IPS DF 4.7 (cell line): ENCODE measurements at regions not wholly inside any gene's neighbourhood (a gene's known extent, or its start where the extent isn't known, plus 50 kb on each side); places are given as distances from the start of the nearest gene placed in this dataset.

Experiments used
- DNase-seq: peaks from one replicate; pipeline ENCODE4 v3.0.0-alpha.2; 2013; ENCODE audit warnings: low spot score; ENCODE audit errors: extremely low read depth

- DNase-seq, result no peak
Measured at GRCh38 chr3:176734146-176734545, 463.1 kb downstream of the TBL1XR1 start.

GRCh38 chr3:176724394-176724759, 472.9 kb downstream of the TBL1XR1 start:
- no peak for DNase-seq

- no peak for DNase-seq
Measured at GRCh38 chr3:176723758-176724393, 473.4 kb downstream of the TBL1XR1 start.

GRCh38 chr3:176714034-176714433, 483.2 kb downstream of the TBL1XR1 start:
- no peak for DNase-seq

- no peak for DNase-seq
Measured at GRCh38 chr3:176712191-176712590, 485.1 kb downstream of the TBL1XR1 start.

- no peak for DNase-seq
Measured at GRCh38 chr3:176699288-176699687, 498.0 kb downstream of the TBL1XR1 start.

DNA sequence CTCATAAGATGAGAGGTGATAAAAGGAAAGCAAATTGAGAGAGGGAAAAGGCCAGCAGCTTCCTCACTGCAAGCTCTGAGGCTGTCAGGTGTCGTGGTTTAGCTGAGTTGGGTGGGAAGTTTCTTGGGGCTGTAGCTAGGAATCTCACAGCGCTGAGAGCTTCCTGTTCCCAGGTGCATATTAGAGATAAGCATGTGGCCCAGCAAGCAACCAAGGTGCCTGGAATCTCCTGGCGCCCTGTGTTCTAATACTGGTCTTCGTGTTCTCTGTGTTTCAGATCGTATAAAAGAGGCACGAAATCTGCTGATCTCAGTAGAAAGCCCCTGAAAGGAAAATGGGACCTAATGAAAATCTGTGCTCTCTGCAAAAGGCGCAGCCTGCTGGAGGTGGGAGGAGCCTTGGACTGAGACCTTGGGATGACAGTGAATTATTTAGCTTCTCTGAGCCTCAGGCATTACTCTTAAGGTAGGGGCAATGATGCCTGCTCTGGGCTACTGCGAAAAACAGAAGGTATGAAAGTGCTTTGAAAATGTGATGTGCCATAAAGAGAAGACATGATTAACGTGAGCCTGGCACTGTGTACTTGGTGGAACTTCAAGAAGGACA, 499.9 kb downstream of the TBL1XR1 start:
- no peak for DNase-seq

GRCh38 chr3:176696816-176697215, 500.5 kb downstream of the TBL1XR1 start:
- DNase-seq, result no peak

GRCh38 chr3:176692966-176693785, 504.1 kb downstream of the TBL1XR1 start:
- DNase-seq, result no peak

- DNase-seq, result no peak
Measured at GRCh38 chr3:176692199-176692965, 504.9 kb downstream of the TBL1XR1 start.

GRCh38 chr3:176690083-176690869, 507.0 kb downstream of the TBL1XR1 start:
- DNase-seq, result no peak

GRCh38 chr3:176687754-176688153, 509.5 kb downstream of the TBL1XR1 start:
- DNase-seq, result no peak

DNA sequence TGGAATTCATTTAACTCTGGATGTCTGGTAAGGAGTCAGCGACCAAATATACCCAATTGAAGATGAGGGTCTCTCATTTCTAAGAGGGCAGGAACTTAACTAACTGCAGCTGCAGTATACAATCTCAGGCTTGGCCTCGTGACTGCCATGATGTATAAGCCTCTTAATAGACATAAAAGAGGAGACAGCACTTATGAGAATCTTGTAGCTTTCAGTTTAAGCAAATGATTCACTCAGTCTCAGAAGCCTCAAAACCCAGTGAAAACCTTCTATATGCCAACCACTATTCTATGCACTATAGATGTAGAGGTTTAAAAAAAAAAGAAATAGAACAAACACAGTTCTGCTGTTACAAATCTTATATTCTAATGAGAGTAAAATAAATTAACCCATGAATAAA, 513.9 kb downstream of the TBL1XR1 start:
- no peak for DNase-seq

- no peak for DNase-seq
Measured at GRCh38 chr3:176663837-176664831, 533.1 kb downstream of the TBL1XR1 start.

DNA sequence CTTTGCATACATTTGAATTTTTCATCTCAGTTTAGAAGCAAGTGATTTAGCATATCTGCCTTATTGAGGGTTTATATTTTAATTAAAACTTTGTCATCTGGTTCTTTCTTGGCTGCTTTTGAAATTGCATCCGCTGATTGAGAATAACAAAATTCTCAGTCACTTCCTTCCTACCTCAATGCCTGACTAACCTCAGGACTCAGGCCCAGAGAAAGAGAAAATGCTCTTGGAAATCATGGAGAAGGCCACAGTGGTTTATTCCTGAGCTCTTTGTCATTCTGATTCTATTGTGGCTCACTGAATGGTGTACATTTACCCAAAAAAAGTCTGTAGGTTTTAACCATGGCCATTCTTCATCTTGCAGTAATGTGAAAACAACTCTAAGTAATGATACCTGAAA, 533.9 kb downstream of the TBL1XR1 start:
- no peak for DNase-seq

GRCh38 chr3:176661432-176661964, 535.8 kb downstream of the TBL1XR1 start:
- no peak for DNase-seq

DNA sequence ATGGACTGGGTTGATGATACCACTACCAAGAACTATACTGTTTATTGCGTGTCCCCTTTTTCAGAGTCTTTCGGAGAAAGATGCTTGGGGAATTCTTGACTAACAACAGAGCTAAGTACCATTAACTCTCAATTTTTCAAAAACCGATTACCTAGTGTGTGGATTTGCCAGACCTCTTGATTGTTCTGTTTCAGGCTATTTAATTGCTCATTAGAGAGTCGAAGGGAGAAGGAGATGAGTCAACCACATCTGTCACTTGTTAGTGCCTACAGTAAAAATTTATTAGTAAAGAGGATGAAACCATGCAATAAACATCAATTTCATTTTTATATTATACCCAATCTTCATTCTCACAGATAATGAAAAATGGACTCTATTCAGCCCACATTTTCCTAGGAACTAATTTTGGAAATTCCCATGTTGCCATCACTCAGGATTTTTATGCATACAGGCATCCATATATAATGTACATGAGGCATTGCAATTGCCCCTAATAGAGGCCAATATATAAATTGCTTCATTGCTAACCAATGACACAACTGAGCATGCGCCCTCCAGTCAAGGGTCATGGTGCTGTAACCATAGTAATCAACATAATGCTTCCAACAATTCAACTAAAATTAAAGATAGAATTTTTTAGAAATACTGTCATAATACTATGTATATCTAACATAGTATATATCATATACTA, 541.7 kb downstream of the TBL1XR1 start:
- no peak for DNase-seq

GRCh38 chr3:176651622-176652021, 545.7 kb downstream of the TBL1XR1 start:
- no peak for DNase-seq

DNA sequence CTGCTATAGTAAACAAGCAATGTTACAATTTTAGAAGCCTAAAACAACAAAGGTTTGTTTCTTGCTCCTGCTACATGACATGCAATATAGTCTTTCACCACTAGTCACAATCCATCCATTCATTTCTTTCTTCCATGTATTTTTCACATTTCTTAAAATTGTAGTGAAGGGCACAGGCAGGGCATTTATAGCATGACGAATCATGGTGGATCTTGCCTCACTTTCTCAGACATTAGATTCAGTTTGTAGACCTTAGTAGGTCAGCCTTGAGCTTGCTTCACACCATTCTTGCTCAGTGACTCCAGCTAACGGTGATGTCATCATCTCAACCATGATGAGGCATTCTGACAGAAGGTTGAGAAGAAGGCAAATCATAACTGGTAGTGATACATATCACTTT, 546.8 kb downstream of the TBL1XR1 start:
- no peak for DNase-seq
